ENCODE measurements at regions not wholly inside any gene's neighbourhood (a gene's known extent, or its start where the extent isn't known, plus 50 kb on each side); places are given as distances from the start of the nearest gene placed in this dataset.
"Not testable (repeated sequence)": the region's sequence is repeated elsewhere in the genome, so short reads cannot be mapped to it uniquely, and the experiment has no call there.

DNA sequence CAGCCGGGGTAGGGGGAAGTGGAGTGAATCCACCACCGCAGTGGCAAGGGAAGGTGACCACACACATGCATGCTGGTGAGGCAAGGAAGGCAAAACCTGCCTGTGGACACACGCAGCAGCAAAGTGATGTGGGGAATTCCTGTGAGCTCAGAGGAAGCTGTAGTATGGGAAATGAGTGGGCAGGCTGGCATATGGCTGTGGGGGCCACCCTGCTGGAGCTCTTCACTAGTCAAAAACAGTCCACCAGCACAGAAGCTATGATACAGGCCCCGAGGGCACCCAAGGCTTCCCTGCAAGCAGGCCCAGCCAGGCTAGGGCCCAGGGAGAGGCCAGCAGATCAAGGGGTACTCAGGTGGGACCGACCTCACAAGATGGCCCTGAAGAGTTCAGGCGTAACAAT is 239.1 kb downstream of the CHM start:
- Histone ChIP-seq H3K9me3 (ENCODE audit: control insufficient read depth in 2 of 2, insufficient read depth in 1 of 2, low read depth in 1 of 2, low read length in 1 of 2) (peaks cover 2 to 4% of the 10 kb centered on the region in 2 donors), H3K27me3 (ENCODE audit: control insufficient read depth in 1 of 2, insufficient read depth in 2 of 2, low read length in 2 of 2) (no peaks in the 10 kb centered on the region), H3K4me1 (ENCODE audit: control insufficient read depth in 2 of 2, insufficient read depth in 2 of 2, low read length in 1 of 2) (no peaks in the 10 kb centered on the region), H3K27ac (ENCODE audit: low read depth in 2 of 2, low read length in 1 of 2) (no peak overlapping the region), H3K36me3 (ENCODE audit: control insufficient read depth in 2 of 2, insufficient read depth in 2 of 2, low read length in 1 of 2) (no peaks in the 10 kb centered on the region), H3K4me3 (ENCODE audit: low read depth in 1 of 2, low read length in 2 of 2) (no peak overlapping the region)
- 71 to 74% methylated on average over 6 of the region's 6 CpGs for WGBS, 2 donors

DNA sequence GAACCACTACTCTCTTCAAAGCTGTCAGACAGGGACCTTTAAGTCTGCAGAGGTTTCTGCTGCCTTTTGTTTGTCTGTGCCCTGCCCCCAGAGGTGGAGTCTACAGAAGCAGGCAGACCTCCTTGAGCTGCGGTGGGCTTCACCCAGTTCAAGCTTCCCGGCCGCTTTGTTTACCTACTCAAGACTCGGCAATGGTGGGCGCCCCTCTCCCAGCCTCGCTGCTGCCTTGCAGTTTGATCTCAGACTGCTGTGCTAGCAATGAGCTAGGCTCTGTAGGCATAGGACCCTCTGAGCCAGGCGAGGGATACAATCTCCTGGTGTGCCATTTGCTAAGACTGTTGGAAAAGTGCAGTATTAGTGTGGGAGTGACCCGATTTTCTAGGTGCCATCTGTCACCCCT is 275.0 kb downstream of the CHM start:
- H3K9me3 ChIP-seq (ENCODE audit: control insufficient read depth in 2 of 2, insufficient read depth in 1 of 2, low read depth in 1 of 2, low read length in 1 of 2); H3K4me3 ChIP-seq (ENCODE audit: low read depth in 1 of 2, low read length in 2 of 2); H3K36me3 ChIP-seq (ENCODE audit: control insufficient read depth in 2 of 2, insufficient read depth in 2 of 2, low read length in 1 of 2); H3K27me3 ChIP-seq (ENCODE audit: control insufficient read depth in 1 of 2, insufficient read depth in 2 of 2, low read length in 2 of 2); H3K4me1 ChIP-seq (ENCODE audit: control insufficient read depth in 2 of 2, insufficient read depth in 2 of 2, low read length in 1 of 2); H3K27ac ChIP-seq (ENCODE audit: low read depth in 2 of 2, low read length in 1 of 2): not testable (repeated sequence)
- 83 to 86% methylated on average over 8 of the region's 8 CpGs for WGBS, 2 donors

DNA sequence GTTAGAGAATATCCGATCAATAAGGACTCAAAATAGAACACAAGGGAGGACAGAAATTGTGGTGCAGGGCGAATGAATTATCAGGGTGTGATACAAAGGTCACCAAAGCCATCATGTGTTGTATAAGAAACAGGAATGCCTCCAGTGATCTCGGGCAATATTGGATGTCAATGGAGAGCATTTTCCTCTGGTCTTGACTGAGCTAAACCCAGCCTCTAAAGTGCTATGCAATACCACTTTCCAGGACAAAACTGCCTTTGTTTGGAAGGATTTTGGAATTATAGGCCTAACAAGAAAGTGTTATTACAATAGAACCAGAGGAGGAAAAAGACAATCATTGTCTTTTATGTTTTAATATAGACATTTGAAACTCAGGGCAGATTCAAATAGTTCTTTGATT is 281.7 kb downstream of the CHM start:
- H3K36me3 ChIP-seq (ENCODE audit: control insufficient read depth in 2 of 2, insufficient read depth in 2 of 2, low read length in 1 of 2) = no peaks in the 10 kb centered on the region
- H3K27ac ChIP-seq (ENCODE audit: low read depth in 2 of 2, low read length in 1 of 2) = no peak overlapping the region
- no peaks in the 10 kb centered on the region for H3K9me3 ChIP-seq (ENCODE audit: control insufficient read depth in 2 of 2, insufficient read depth in 1 of 2, low read depth in 1 of 2, low read length in 1 of 2)
- 56 to 70% methylated on average over 3 of the region's 3 CpGs for WGBS, 2 donors
- H3K4me1 ChIP-seq (ENCODE audit: control insufficient read depth in 2 of 2, insufficient read depth in 2 of 2, low read length in 1 of 2) = no peaks in the 10 kb centered on the region
- H3K27me3 ChIP-seq (ENCODE audit: control insufficient read depth in 1 of 2, insufficient read depth in 2 of 2, low read length in 2 of 2) = no peaks in the 10 kb centered on the region
- H3K4me3 ChIP-seq (ENCODE audit: low read depth in 1 of 2, low read length in 2 of 2) = no peak overlapping the region

DNA sequence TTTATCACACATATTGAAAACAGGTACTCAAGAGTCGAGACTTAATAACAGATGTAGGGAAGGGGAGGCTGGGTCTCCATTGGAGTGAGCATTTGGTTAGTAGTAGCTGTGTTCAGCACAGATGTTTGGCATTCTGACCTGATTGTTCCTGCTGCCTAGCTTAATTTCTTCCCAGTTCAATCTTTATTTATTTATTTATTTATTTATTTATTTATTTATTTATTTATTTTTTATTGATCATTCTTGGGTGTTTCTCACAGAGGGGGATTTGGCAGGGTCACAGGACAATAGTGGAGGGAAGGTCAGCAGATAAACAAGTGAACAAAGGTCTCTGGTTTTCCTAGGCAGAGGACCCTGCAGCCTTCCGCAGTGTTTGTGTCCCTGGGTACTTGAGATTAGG is 324.3 kb downstream of the CHM start:
- WGBS, 2 donors = 78 to 89% methylated on average over 1 of the region's 2 CpGs
- not testable (repeated sequence) for H3K27me3 ChIP-seq (ENCODE audit: control insufficient read depth in 1 of 2, insufficient read depth in 2 of 2, low read length in 2 of 2); H3K4me1 ChIP-seq (ENCODE audit: control insufficient read depth in 2 of 2, insufficient read depth in 2 of 2, low read length in 1 of 2); H3K4me3 ChIP-seq (ENCODE audit: low read depth in 1 of 2, low read length in 2 of 2); H3K27ac ChIP-seq (ENCODE audit: low read depth in 2 of 2, low read length in 1 of 2); H3K9me3 ChIP-seq (ENCODE audit: control insufficient read depth in 2 of 2, insufficient read depth in 1 of 2, low read depth in 1 of 2, low read length in 1 of 2); H3K36me3 ChIP-seq (ENCODE audit: control insufficient read depth in 2 of 2, insufficient read depth in 2 of 2, low read length in 1 of 2)

DNA sequence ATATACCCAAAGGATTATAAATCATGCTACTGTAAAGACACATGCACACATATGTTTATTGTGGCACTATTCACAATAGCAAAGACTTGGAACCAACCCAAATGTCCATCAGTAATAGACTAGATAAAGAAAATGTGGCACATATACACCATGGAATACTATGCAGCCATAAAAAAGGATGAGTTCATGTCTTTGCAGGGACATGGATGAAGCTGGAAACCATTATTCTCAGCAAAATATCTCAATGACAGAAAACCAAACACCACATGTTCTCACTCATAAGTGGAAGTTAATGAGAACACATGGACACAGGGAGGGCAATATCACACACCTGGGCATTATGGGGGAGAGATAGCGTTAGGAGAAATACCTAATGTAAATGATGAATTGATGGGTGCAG is 323.8 kb upstream of the POF1B start:
- WGBS, 2 donors = 78 to 92% methylated on average over 1 of the region's 1 CpG
- not testable (repeated sequence) for H3K4me1 ChIP-seq (ENCODE audit: control insufficient read depth in 2 of 2, insufficient read depth in 2 of 2, low read length in 1 of 2)

DNA sequence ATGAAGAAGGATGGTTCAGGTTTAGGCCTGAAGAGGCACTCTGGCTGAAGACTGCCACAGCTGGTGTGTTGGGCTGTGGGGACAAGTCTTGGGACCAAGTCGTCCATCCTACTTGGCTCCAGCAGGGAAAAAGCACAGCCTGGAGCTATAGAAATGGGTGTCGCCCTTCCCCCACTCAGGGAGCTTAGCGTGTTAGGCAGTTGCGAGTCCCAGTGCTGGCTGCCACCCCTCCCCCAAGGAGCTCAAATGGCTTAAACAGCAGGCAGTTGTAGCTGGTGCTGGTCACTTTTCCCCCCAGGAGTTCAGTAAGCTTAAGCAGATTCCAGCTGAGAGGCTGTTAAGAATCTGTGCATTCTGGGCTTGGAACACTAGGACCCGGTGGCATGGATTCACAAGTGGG is 319.5 kb upstream of the POF1B start:
- H3K9me3 ChIP-seq (ENCODE audit: control insufficient read depth in 2 of 2, insufficient read depth in 1 of 2, low read depth in 1 of 2, low read length in 1 of 2) = no peaks in the 10 kb centered on the region
- no peaks in the 10 kb centered on the region for H3K27me3 ChIP-seq (ENCODE audit: control insufficient read depth in 1 of 2, insufficient read depth in 2 of 2, low read length in 2 of 2)
- no peaks in the 10 kb centered on the region for H3K36me3 ChIP-seq (ENCODE audit: control insufficient read depth in 2 of 2, insufficient read depth in 2 of 2, low read length in 1 of 2)
- WGBS, 2 donors = 56 to 75% methylated on average over 5 of the region's 5 CpGs
- no peak overlapping the region for H3K27ac ChIP-seq (ENCODE audit: low read depth in 2 of 2, low read length in 1 of 2)
- H3K4me3 ChIP-seq (ENCODE audit: low read depth in 1 of 2, low read length in 2 of 2) = no peak overlapping the region
- no peaks in the 10 kb centered on the region for H3K4me1 ChIP-seq (ENCODE audit: control insufficient read depth in 2 of 2, insufficient read depth in 2 of 2, low read length in 1 of 2)

More for the DNA sequence above, 323.8 kb upstream of the POF1B start:
- not testable (repeated sequence) for H3K9me3 ChIP-seq (ENCODE audit: control insufficient read depth in 2 of 2, insufficient read depth in 1 of 2, low read depth in 1 of 2, low read length in 1 of 2); H3K27ac ChIP-seq (ENCODE audit: low read depth in 2 of 2, low read length in 1 of 2); H3K27me3 ChIP-seq (ENCODE audit: control insufficient read depth in 1 of 2, insufficient read depth in 2 of 2, low read length in 2 of 2); H3K4me3 ChIP-seq (ENCODE audit: low read depth in 1 of 2, low read length in 2 of 2); H3K36me3 ChIP-seq (ENCODE audit: control insufficient read depth in 2 of 2, insufficient read depth in 2 of 2, low read length in 1 of 2)

DNA sequence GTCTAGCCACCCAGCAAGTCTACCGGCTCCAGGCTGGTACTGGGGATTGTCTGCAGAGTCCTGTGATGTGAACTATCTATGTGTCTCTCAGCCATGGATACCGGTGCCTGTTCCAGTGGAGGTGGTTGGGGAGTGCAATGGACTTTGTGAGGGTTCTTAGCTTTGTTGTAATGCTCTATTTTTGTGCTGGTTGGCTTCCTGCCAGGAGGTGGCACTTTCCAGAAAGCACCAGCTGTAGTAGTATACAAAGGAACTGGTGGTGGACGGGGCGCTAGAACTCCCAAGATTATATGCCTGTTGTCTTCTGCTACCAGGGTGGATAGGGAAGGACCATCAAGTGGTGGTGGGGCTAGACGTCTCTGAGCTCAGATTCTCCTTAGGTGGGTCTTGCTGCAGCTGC is 306.4 kb upstream of the POF1B start:
- Histone ChIP-seq H3K4me3 (ENCODE audit: low read depth in 1 of 2, low read length in 2 of 2) (no peak overlapping the region), H3K36me3 (ENCODE audit: control insufficient read depth in 2 of 2, insufficient read depth in 2 of 2, low read length in 1 of 2) (no peaks in the 10 kb centered on the region), H3K27ac (ENCODE audit: low read depth in 2 of 2, low read length in 1 of 2) (no peak overlapping the region), H3K27me3 (ENCODE audit: control insufficient read depth in 1 of 2, insufficient read depth in 2 of 2, low read length in 2 of 2) (no peaks in the 10 kb centered on the region), H3K4me1 (ENCODE audit: control insufficient read depth in 2 of 2, insufficient read depth in 2 of 2, low read length in 1 of 2) (no peaks in the 10 kb centered on the region), H3K9me3 (ENCODE audit: control insufficient read depth in 2 of 2, insufficient read depth in 1 of 2, low read depth in 1 of 2, low read length in 1 of 2) (no peaks in the 10 kb centered on the region)
- 81 to 85% methylated on average over 5 of the region's 5 CpGs for WGBS, 2 donors

DNA sequence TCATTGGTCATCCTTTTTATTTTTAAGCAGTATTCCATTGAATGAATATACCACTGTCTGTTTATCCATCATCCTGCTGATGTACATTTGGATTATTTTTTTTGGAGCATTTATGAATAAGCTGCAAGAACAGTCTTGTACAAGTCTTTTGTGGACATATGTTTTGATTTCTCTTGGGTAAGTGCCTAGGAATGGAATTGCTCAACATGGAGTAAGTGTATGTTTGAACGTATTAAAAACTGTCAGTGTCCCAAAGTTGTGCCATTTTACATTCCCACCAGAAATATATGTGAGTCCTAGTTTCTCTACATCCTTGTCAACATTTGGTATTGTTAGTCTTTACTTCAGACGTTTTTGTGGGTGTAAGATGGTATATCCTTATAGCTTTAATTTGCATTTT is 287.0 kb upstream of the POF1B start:
- WGBS, 2 donors = 34 to 40% methylated on average over 2 of the region's 2 CpGs
- Histone ChIP-seq H3K36me3 (ENCODE audit: control insufficient read depth in 2 of 2, insufficient read depth in 2 of 2, low read length in 1 of 2) (no peaks in the 10 kb centered on the region), H3K27ac (ENCODE audit: low read depth in 2 of 2, low read length in 1 of 2) (no peak overlapping the region), H3K27me3 (ENCODE audit: control insufficient read depth in 1 of 2, insufficient read depth in 2 of 2, low read length in 2 of 2) (no peaks in the 10 kb centered on the region), H3K9me3 (ENCODE audit: control insufficient read depth in 2 of 2, insufficient read depth in 1 of 2, low read depth in 1 of 2, low read length in 1 of 2) (no peaks in the 10 kb centered on the region), H3K4me1 (ENCODE audit: control insufficient read depth in 2 of 2, insufficient read depth in 2 of 2, low read length in 1 of 2) (no peaks in the 10 kb centered on the region), H3K4me3 (ENCODE audit: low read depth in 1 of 2, low read length in 2 of 2) (no peak overlapping the region)

DNA sequence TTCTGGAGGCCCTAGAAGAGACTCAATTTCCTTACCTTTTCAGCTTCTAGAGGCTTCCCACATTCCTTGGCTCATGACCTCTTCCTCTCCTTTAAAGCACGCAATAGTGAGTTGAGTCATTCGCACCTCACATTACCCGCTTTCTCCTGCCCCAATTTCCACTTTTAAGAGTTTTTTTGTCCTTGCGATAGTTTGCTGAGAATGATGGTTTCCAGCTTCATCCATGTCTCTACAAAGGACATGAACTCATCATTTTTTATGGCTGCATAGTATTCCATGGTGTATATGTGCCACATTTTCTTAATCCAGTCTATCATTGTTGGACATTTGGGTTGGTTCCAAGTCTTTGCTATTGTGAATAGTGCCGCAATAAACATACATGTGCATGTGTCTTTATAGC is 284.5 kb upstream of the POF1B start:
- WGBS, 2 donors = 91 to 96% methylated on average over 4 of the region's 5 CpGs
- H3K27me3 ChIP-seq (ENCODE audit: control insufficient read depth in 1 of 2, insufficient read depth in 2 of 2, low read length in 2 of 2) = not testable (repeated sequence)

DNA sequence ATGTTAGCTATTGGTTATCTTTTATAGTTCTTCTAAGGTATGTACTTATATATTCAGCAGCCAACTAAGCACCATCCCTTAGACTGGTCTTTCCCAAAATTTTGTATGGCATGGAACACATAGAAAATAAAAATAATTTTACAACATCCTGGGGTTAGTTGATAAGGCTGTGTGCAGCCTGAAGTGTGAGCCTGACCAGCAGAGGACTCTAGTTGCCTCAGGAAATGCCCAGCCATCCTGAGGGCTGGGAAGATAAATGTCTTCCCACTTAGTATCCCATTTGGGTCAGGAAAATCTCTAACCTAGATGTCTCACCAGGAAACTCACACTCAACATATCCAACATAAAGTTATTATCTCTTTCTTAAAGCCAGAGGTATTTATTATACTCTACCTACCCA is 251.4 kb upstream of the POF1B start:
- Histone ChIP-seq H3K36me3 (ENCODE audit: control insufficient read depth in 2 of 2, insufficient read depth in 2 of 2, low read length in 1 of 2) (no peaks in the 10 kb centered on the region), H3K4me3 (ENCODE audit: low read depth in 1 of 2, low read length in 2 of 2) (no peak overlapping the region), H3K9me3 (ENCODE audit: control insufficient read depth in 2 of 2, insufficient read depth in 1 of 2, low read depth in 1 of 2, low read length in 1 of 2) (peaks cover 0 to 7% of the 10 kb centered on the region in 2 donors), H3K27ac (ENCODE audit: low read depth in 2 of 2, low read length in 1 of 2) (no peak overlapping the region), H3K27me3 (ENCODE audit: control insufficient read depth in 1 of 2, insufficient read depth in 2 of 2, low read length in 2 of 2) (peaks cover 0 to 3% of the 10 kb centered on the region in 2 donors), H3K4me1 (ENCODE audit: control insufficient read depth in 2 of 2, insufficient read depth in 2 of 2, low read length in 1 of 2) (no peaks in the 10 kb centered on the region)

More for the DNA sequence above, 284.5 kb upstream of the POF1B start:
- not testable (repeated sequence) for H3K4me1 ChIP-seq (ENCODE audit: control insufficient read depth in 2 of 2, insufficient read depth in 2 of 2, low read length in 1 of 2); H3K36me3 ChIP-seq (ENCODE audit: control insufficient read depth in 2 of 2, insufficient read depth in 2 of 2, low read length in 1 of 2); H3K9me3 ChIP-seq (ENCODE audit: control insufficient read depth in 2 of 2, insufficient read depth in 1 of 2, low read depth in 1 of 2, low read length in 1 of 2); H3K27ac ChIP-seq (ENCODE audit: low read depth in 2 of 2, low read length in 1 of 2); H3K4me3 ChIP-seq (ENCODE audit: low read depth in 1 of 2, low read length in 2 of 2)

Data from esophagus (tissue), 2 donors.